ENCODE measurements at regions not wholly inside any gene's neighbourhood (a gene's known extent, or its start where the extent isn't known, plus 50 kb on each side); places are given as distances from the start of the nearest gene placed in this dataset.
"Not testable (repeated sequence)": the region's sequence is repeated elsewhere in the genome, so short reads cannot be mapped to it uniquely, and the experiment has no call there.

- DNase-seq = no peak
Measured at GRCh38 chr3:35216501-35217266, 422.6 kb upstream of the ARPP21 start.

- no peak for DNase-seq
Measured at GRCh38 chr3:35223632-35224394, 415.5 kb upstream of the ARPP21 start.

GRCh38 chr3:35224565-35225295 is 414.6 kb upstream of the ARPP21 start:
- no peak for DNase-seq

GRCh38 chr3:35241236-35241635 is 398.1 kb upstream of the ARPP21 start:
- no peak for DNase-seq

GRCh38 chr3:35254917-35255316 is 384.4 kb upstream of the ARPP21 start:
- DNase-seq = no peak

- DNase-seq = no peak
Measured at GRCh38 chr3:35257641-35258040, 381.7 kb upstream of the ARPP21 start.

GRCh38 chr3:35262406-35262805 is 376.9 kb upstream of the ARPP21 start:
- DNase-seq = no peak

- DNase-seq = no peak
Measured at GRCh38 chr3:35263477-35263876, 375.8 kb upstream of the ARPP21 start.

GRCh38 chr3:35266065-35266464 is 373.3 kb upstream of the ARPP21 start:
- not testable (repeated sequence) for DNase-seq

- no peak for DNase-seq
Measured at GRCh38 chr3:35275768-35276167, 363.6 kb upstream of the ARPP21 start.

- DNase-seq = no peak
Measured at GRCh38 chr3:35276568-35276967, 362.8 kb upstream of the ARPP21 start.

GRCh38 chr3:35291471-35292236 is 347.7 kb upstream of the ARPP21 start:
- DNase-seq = no peak

- no peak for DNase-seq
Measured at GRCh38 chr3:35292568-35292967, 346.8 kb upstream of the ARPP21 start.

GRCh38 chr3:35295906-35296305 is 343.4 kb upstream of the ARPP21 start:
- DNase-seq = no peak

GRCh38 chr3:35296533-35296932 is 342.8 kb upstream of the ARPP21 start:
- no peak for DNase-seq

GRCh38 chr3:35296944-35297343 is 342.4 kb upstream of the ARPP21 start:
- DNase-seq = not testable (repeated sequence)

- no peak for DNase-seq
Measured at GRCh38 chr3:35305406-35305805, 333.9 kb upstream of the ARPP21 start.

- DNase-seq = no peak
Measured at GRCh38 chr3:35307296-35307695, 332.0 kb upstream of the ARPP21 start.

GRCh38 chr3:35316841-35317240 is 322.5 kb upstream of the ARPP21 start:
- not testable (repeated sequence) for DNase-seq

GRCh38 chr3:35320646-35321407 is 318.5 kb upstream of the ARPP21 start:
- no peak for DNase-seq

GRCh38 chr3:35322070-35322469 is 317.3 kb upstream of the ARPP21 start:
- DNase-seq = no peak

GRCh38 chr3:35335703-35336102 is 303.6 kb upstream of the ARPP21 start:
- no peak for DNase-seq
